H9 (cell line): ENCODE measurements at regions not wholly inside any gene's neighbourhood (a gene's known extent, or its start where the extent isn't known, plus 50 kb on each side); places are given as distances from the start of the nearest gene placed in this dataset.

Experiments
- DNase-seq: peaks from one replicate; pipeline ENCODE4 v3.0.0-alpha.2; 2017
- H2AFZ ChIP-seq: one replicate; pipeline ENCODE4 v1.6.1; 2013; ENCODE audit warnings: mild to moderate bottlenecking, low read length, control low read depth, moderate library complexity
- H2AK5ac ChIP-seq: 2 replicates; pipeline ENCODE4 v1.6.1; 2013; ENCODE audit warnings: low read length, control low read depth, mixed read lengths; ENCODE audit not compliant: insufficient read length
- H2BK120ac ChIP-seq: one replicate; pipeline ENCODE4 v1.6.1; 2013; ENCODE audit warnings: low read depth, mild to moderate bottlenecking, low read length, control low read depth, inconsistent platforms; ENCODE audit not compliant: poor library complexity, severe bottlenecking
- H2BK12ac ChIP-seq: 2 replicates; pipeline ENCODE4 v1.6.1; 2013; ENCODE audit warnings: low read length, control low read depth, mixed read lengths, low read depth; ENCODE audit not compliant: insufficient read length
- H2BK15ac ChIP-seq: 2 replicates; pipeline ENCODE4 v1.6.1; 2013; ENCODE audit warnings: low read depth, low read length, control low read depth
- H2BK20ac ChIP-seq: one replicate; pipeline ENCODE4 v1.6.1; 2013; ENCODE audit warnings: low read depth, mild to moderate bottlenecking, low read length, control low read depth, inconsistent platforms; ENCODE audit not compliant: poor library complexity, severe bottlenecking
- H2BK5ac ChIP-seq: 2 replicates; pipeline ENCODE4 v1.6.1; 2013; ENCODE audit warnings: low read length, control low read depth, mixed read lengths; ENCODE audit not compliant: insufficient read length
- H3K14ac ChIP-seq: 2 replicates; pipeline ENCODE4 v1.6.1; 2013; ENCODE audit warnings: low read length, control low read depth; ENCODE audit not compliant: insufficient read depth
- H3K18ac ChIP-seq: 2 replicates; pipeline ENCODE4 v1.6.1; 2013; ENCODE audit warnings: low read depth, mild to moderate bottlenecking, mixed read lengths, low read length, control low read depth; ENCODE audit not compliant: insufficient read length
- H3K23ac ChIP-seq: 2 replicates; pipeline ENCODE4 v1.6.1; 2013; ENCODE audit warnings: low read length, control low read depth, mixed read lengths, low read depth; ENCODE audit not compliant: insufficient read length
- H3K23me2 ChIP-seq: 2 replicates; pipeline ENCODE4 v1.6.1; 2013; ENCODE audit warnings: low read depth, mild to moderate bottlenecking, mixed read lengths, low read length, control low read depth; ENCODE audit not compliant: insufficient read length, poor library complexity, severe bottlenecking
- H3K27ac ChIP-seq: 2 replicates; pipeline ENCODE4 v1.5.1; 2013; ENCODE audit warnings: low read length, control low read depth, mixed read lengths, low read depth; ENCODE audit not compliant: insufficient read length
- H3K27me3 ChIP-seq: 2 replicates; pipeline ENCODE4 v1.6.1; 2013; ENCODE audit warnings: low read length, control low read depth, inconsistent platforms; ENCODE audit not compliant: insufficient read depth
- H3K4ac ChIP-seq: 2 replicates; pipeline ENCODE4 v1.6.1; 2013; ENCODE audit warnings: low read depth, mild to moderate bottlenecking, control low read depth, inconsistent platforms, low read length, moderate library complexity
- H3K4me1 ChIP-seq: 2 replicates; pipeline ENCODE4 v1.6.1; 2013; ENCODE audit warnings: low read length, control low read depth, inconsistent platforms; ENCODE audit not compliant: insufficient read depth
- H3K4me2 ChIP-seq: 2 replicates; pipeline ENCODE4 v1.6.1; 2013; ENCODE audit warnings: low read length, control low read depth, mixed read lengths; ENCODE audit not compliant: insufficient read length, insufficient read depth
- H3K56ac ChIP-seq: 2 replicates; pipeline ENCODE4 v1.6.1; 2013; ENCODE audit warnings: low read depth, mild to moderate bottlenecking, mixed read lengths, low read length, control low read depth; ENCODE audit not compliant: insufficient read length
- H3K79me1 ChIP-seq: 2 replicates; pipeline ENCODE4 v1.6.1; 2013; ENCODE audit warnings: low read depth, mild to moderate bottlenecking, moderate library complexity, low read length, control low read depth, inconsistent platforms; ENCODE audit not compliant: insufficient read depth, poor library complexity, severe bottlenecking
- H3K79me2 ChIP-seq: 2 replicates; pipeline ENCODE4 v1.6.1; 2013; ENCODE audit warnings: low read length, control low read depth, inconsistent platforms; ENCODE audit not compliant: insufficient read depth
- H3K9ac ChIP-seq: 2 replicates; pipeline ENCODE4 v1.6.1; 2013; ENCODE audit warnings: low read length, control low read depth, mixed read lengths; ENCODE audit not compliant: insufficient read length; ENCODE audit errors: extremely low read depth
- H3K9me3 ChIP-seq: one replicate; pipeline ENCODE4 v1.6.1; 2013; ENCODE audit warnings: low read depth, low read length, inconsistent platforms; ENCODE audit not compliant: control insufficient read depth
- H3T11ph ChIP-seq: one replicate; pipeline ENCODE4 v1.6.1; 2013; ENCODE audit warnings: mild to moderate bottlenecking, low read length, control low read depth, inconsistent platforms
- H4K20me1 ChIP-seq: one replicate; pipeline ENCODE4 v1.6.1; 2013; ENCODE audit not compliant: control insufficient read depth, insufficient read length, insufficient read depth
- H4K5ac ChIP-seq: 2 replicates; pipeline ENCODE4 v1.6.1; 2013; ENCODE audit warnings: low read depth, mild to moderate bottlenecking, mixed read lengths, low read length, control low read depth; ENCODE audit not compliant: insufficient read length
- H4K8ac ChIP-seq: replicated peaks from 2 replicates; pipeline ENCODE4 v1.6.1; 2013; ENCODE audit warnings: low read length, control low read depth, mixed read lengths, low read depth; ENCODE audit not compliant: insufficient read length
- H4K91ac ChIP-seq: 2 replicates; pipeline ENCODE4 v1.6.1; 2013; ENCODE audit warnings: low read depth, mild to moderate bottlenecking, moderate library complexity, mixed read lengths, low read length, control low read depth; ENCODE audit not compliant: insufficient read length
- H3K27ac Mint-ChIP-seq, 3 experiments: 2 replicates in 2 of 3; 3 replicates in 1 of 3; pipeline ENCODE4 v1.8.0; 2020 to 2021; ENCODE audit warnings: mixed read lengths in 3 of 3, mild to moderate bottlenecking in 1 of 3, moderate library complexity in 1 of 3
- H3K27me3 Mint-ChIP-seq: 2 replicates; pipeline ENCODE4 v1.8.0; 2021; ENCODE audit warnings: low read depth, mild to moderate bottlenecking, moderate library complexity, mixed read lengths
- H3K36me3 Mint-ChIP-seq, 3 experiments: 2 replicates in 2 of 3; 3 replicates in 1 of 3; pipeline ENCODE4 v1.8.0; 2020 to 2021; ENCODE audit warnings: low read depth in 3 of 3, mixed read lengths in 3 of 3; ENCODE audit not compliant: insufficient read depth in 1 of 3
- H3K4me1 Mint-ChIP-seq, 2 experiments: 2 replicates each; pipeline ENCODE4 v1.8.0; 2020; ENCODE audit warnings: mixed read lengths in 2 of 2
- H3K4me3 Mint-ChIP-seq, 2 experiments: 2 replicates in 1 of 2; 3 replicates in 1 of 2; pipeline ENCODE4 v1.8.0; 2020 to 2021; ENCODE audit warnings: mild to moderate bottlenecking in 2 of 2, mixed read lengths in 2 of 2, moderate library complexity in 1 of 2
- H3K9me3 Mint-ChIP-seq, 2 experiments: 2 replicates in 1 of 2; 3 replicates in 1 of 2; pipeline ENCODE4 v1.8.0; 2020; ENCODE audit warnings: mild to moderate bottlenecking in 2 of 2, mixed read lengths in 2 of 2, moderate library complexity in 1 of 2
- WGBS: extraction: QIAGEN DNeasy Blood & Tissue Kit; methylation state at CpG from one replicate; pipeline ENCODE4 v1.1.7; 2013; ENCODE audit warnings: missing lambda C conversion rate, low lambda C conversion rate, mixed read lengths; ENCODE audit not compliant: insufficient read length; ENCODE audit errors: extremely low coverage; 5-methylcytosine and 5-hydroxymethylcytosine counted together
- TF ChIP-seq, protein P1 (sequence below): fragments of 200-600 bp; sonication (generic); conservative IDR thresholded peaks from 3 replicates; pipeline ENCODE4 v1.8.0; 2021; ENCODE audit warnings: antibody characterized with exemption, mild to moderate bottlenecking

GRCh38 chr5:2866662-2867372 is 115.3 kb upstream of the IRX2 start:
- Mint-ChIP-seq H3K36me3 (no peaks in the 10 kb centered on the region), H3K4me3 (no peak overlapping the region), H3K27me3 (peaks cover 4% of the 10 kb centered on the region; the same call in 1 of the 2 replicates), H3K9me3 (no peaks in the 10 kb centered on the region; a peak in 1 of 5 replicates), H3K27ac (no peak overlapping the region; a peak in 1 of 7 replicates), H3K4me1 (peaks cover 2 to 6% of the 10 kb centered on the region in 2 experiments; a peak in 3 of 4 replicates)
- Histone ChIP-seq H2BK5ac (no peak overlapping the region), H4K8ac (no peak overlapping the region), H2BK12ac (no peak overlapping the region), H3K4ac (no peak overlapping the region), H3K4me2 (no peak overlapping the region), H2AFZ (no peak overlapping the region), H3K23me2 (no peaks in the 10 kb centered on the region), H3K79me1 (no peaks in the 10 kb centered on the region), H3K27me3 (no peaks in the 10 kb centered on the region), H2BK120ac (no peak overlapping the region), H4K91ac (no peak overlapping the region), H3K23ac (no peak overlapping the region), H3T11ph (no peak overlapping the region), H3K14ac (no peak overlapping the region), H3K79me2 (no peaks in the 10 kb centered on the region), H3K4me1 (no peaks in the 10 kb centered on the region), H4K5ac (no peak overlapping the region), H2AK5ac (no peak overlapping the region), H3K9me3 (no peaks in the 10 kb centered on the region), H3K18ac (no peak overlapping the region), H4K20me1 (no peaks in the 10 kb centered on the region), H3K56ac (no peak overlapping the region), H3K27ac (no peak overlapping the region), H3K9ac (no peak overlapping the region), H2BK15ac (no peak overlapping the region), H2BK20ac (no peak overlapping the region)
- no CpG with 5 or more reads among the region's 27 CpGs for WGBS
- TF ChIP-seq, protein P1, sequence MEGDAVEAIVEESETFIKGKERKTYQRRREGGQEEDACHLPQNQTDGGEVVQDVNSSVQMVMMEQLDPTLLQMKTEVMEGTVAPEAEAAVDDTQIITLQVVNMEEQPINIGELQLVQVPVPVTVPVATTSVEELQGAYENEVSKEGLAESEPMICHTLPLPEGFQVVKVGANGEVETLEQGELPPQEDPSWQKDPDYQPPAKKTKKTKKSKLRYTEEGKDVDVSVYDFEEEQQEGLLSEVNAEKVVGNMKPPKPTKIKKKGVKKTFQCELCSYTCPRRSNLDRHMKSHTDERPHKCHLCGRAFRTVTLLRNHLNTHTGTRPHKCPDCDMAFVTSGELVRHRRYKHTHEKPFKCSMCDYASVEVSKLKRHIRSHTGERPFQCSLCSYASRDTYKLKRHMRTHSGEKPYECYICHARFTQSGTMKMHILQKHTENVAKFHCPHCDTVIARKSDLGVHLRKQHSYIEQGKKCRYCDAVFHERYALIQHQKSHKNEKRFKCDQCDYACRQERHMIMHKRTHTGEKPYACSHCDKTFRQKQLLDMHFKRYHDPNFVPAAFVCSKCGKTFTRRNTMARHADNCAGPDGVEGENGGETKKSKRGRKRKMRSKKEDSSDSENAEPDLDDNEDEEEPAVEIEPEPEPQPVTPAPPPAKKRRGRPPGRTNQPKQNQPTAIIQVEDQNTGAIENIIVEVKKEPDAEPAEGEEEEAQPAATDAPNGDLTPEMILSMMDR: no peak
- no peak for DNase-seq
